HG03558 (cell line): ENCODE measurements at regions not wholly inside any gene's neighbourhood (a gene's known extent, or its start where the extent isn't known, plus 50 kb on each side); places are given as distances from the start of the nearest gene placed in this dataset.

Experiments used
- ATAC-seq: cut with Tn5 transposase; IDR thresholded peaks from one replicate; pipeline ENCODE4 v1.9.1; 2021; ENCODE audit warnings: moderate number of reproducible peaks; ENCODE audit not compliant: unreplicated experiment; ENCODE audit errors: extremely low read depth

GRCh38 chr2:57882895-57883515, 163.6 kb upstream of the VRK2 start:
- ATAC-seq: no peak

- no peak for ATAC-seq
Measured at GRCh38 chr2:57884281-57884680, 162.3 kb upstream of the VRK2 start.

- ATAC-seq: no peak
Measured at GRCh38 chr2:57885742-57886141, 160.9 kb upstream of the VRK2 start.

- ATAC-seq: no peak
Measured at GRCh38 chr2:57886161-57886786, 160.3 kb upstream of the VRK2 start.

GRCh38 chr2:57888463-57888862, 158.1 kb upstream of the VRK2 start:
- ATAC-seq: no peak

GRCh38 chr2:57890464-57890863, 156.1 kb upstream of the VRK2 start:
- ATAC-seq: peak; percentile 30

GRCh38 chr2:57891086-57891712, 155.4 kb upstream of the VRK2 start:
- ATAC-seq: no peak

- ATAC-seq: peak; percentile 54
Measured at GRCh38 chr2:57892920-57893319, 153.7 kb upstream of the VRK2 start.

GRCh38 chr2:57893347-57893746, 153.3 kb upstream of the VRK2 start:
- no peak for ATAC-seq

GRCh38 chr2:57893786-57894185, 152.8 kb upstream of the VRK2 start:
- ATAC-seq: no peak

GRCh38 chr2:57894381-57894780, 152.2 kb upstream of the VRK2 start:
- ATAC-seq: no peak

GRCh38 chr2:57897920-57898319, 148.7 kb upstream of the VRK2 start:
- ATAC-seq: no peak

- no peak for ATAC-seq
Measured at GRCh38 chr2:57899898-57900297, 146.7 kb upstream of the VRK2 start.

GRCh38 chr2:57902578-57902977, 144.0 kb upstream of the VRK2 start:
- ATAC-seq: no peak

GRCh38 chr2:57906152-57906732, 140.4 kb upstream of the VRK2 start:
- peak; percentile 63 for ATAC-seq

GRCh38 chr2:57907411-57907810, 139.2 kb upstream of the VRK2 start:
- ATAC-seq: no peak

GRCh38 chr2:57908736-57909161, 137.9 kb upstream of the VRK2 start:
- ATAC-seq: peak; percentile 59

GRCh38 chr2:57918126-57918525, 128.5 kb upstream of the VRK2 start:
- no peak for ATAC-seq

GRCh38 chr2:57920342-57920939, 126.2 kb upstream of the VRK2 start:
- ATAC-seq: no peak

GRCh38 chr2:57934659-57935058, 111.9 kb upstream of the VRK2 start:
- no peak for ATAC-seq

- no peak for ATAC-seq
Measured at GRCh38 chr2:57936216-57936615, 110.4 kb upstream of the VRK2 start.
